ENCODE measurements at regions not wholly inside any gene's neighbourhood (a gene's known extent, or its start where the extent isn't known, plus 50 kb on each side); places are given as distances from the start of the nearest gene placed in this dataset.

DNA sequence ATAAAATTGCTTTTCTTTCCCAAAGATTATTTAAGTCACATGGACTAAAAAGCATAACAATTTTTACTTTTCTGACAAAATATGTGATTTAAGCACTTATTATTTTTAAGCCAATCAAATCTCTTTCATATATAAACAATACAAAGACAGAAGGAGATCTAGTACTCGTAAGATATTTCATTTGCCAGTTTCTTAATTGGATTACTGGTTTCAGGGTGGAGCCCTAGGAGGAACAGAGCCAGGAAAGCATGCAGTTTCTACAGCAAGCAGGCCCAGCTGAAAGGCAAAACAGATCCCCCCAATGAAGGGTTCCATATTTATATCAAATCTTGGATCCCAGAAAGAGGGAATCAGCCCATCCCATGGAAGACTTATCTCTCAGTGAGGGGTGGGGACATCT lies 177.0 kb downstream of the KIF18A start:
- CTCF ChIA-PET = no interaction called here
- POLR2A ChIA-PET = no interaction called here
- no TSS peak for BruUV-seq (replicated peaks)
- intact Hi-C loops (cut with micrococcal nuclease; ENCODE audit: unreplicated experiment) (no loop called here), in situ Hi-C loops (cut with HindIII; ENCODE audit: low pct_unique_long_range_greater_than_20kb, low sequenced_read_pairs) (no loop called here)
- H3K27ac ChIP-seq (ENCODE audit: low read length) = no peak overlapping the region
- no peaks in the 10 kb centered on the region for H3K27me3 ChIP-seq (ENCODE audit: control insufficient read depth, insufficient read depth, low read length)
- H3K4me1 ChIP-seq (ENCODE audit: control insufficient read depth, insufficient read depth, low read length) = peaks cover 4% of the 10 kb centered on the region; the same call in 1 of the 2 replicates
- DNase-seq (ENCODE audit: low read depth, low spot score) (no peak), ATAC-seq (no peak)
- TF ChIP-seq TCF7L2 (IDR thresholded peaks at IDR 0.05; ENCODE audit: low read depth, low read length) (no peak), SIN3A (IDR thresholded peaks at IDR 0.05; ENCODE audit: borderline replicate concordance, insufficient read depth, low read depth, low read length) (no peak), POLR2AphosphoS5 (IDR thresholded peaks at IDR 0.05; ENCODE audit: low read depth, low read length) (no peak)
- TF ChIP-seq, protein P1, sequence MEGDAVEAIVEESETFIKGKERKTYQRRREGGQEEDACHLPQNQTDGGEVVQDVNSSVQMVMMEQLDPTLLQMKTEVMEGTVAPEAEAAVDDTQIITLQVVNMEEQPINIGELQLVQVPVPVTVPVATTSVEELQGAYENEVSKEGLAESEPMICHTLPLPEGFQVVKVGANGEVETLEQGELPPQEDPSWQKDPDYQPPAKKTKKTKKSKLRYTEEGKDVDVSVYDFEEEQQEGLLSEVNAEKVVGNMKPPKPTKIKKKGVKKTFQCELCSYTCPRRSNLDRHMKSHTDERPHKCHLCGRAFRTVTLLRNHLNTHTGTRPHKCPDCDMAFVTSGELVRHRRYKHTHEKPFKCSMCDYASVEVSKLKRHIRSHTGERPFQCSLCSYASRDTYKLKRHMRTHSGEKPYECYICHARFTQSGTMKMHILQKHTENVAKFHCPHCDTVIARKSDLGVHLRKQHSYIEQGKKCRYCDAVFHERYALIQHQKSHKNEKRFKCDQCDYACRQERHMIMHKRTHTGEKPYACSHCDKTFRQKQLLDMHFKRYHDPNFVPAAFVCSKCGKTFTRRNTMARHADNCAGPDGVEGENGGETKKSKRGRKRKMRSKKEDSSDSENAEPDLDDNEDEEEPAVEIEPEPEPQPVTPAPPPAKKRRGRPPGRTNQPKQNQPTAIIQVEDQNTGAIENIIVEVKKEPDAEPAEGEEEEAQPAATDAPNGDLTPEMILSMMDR (IDR thresholded peaks at IDR 0.05) = no peak
- TF ChIP-seq, protein P2, sequence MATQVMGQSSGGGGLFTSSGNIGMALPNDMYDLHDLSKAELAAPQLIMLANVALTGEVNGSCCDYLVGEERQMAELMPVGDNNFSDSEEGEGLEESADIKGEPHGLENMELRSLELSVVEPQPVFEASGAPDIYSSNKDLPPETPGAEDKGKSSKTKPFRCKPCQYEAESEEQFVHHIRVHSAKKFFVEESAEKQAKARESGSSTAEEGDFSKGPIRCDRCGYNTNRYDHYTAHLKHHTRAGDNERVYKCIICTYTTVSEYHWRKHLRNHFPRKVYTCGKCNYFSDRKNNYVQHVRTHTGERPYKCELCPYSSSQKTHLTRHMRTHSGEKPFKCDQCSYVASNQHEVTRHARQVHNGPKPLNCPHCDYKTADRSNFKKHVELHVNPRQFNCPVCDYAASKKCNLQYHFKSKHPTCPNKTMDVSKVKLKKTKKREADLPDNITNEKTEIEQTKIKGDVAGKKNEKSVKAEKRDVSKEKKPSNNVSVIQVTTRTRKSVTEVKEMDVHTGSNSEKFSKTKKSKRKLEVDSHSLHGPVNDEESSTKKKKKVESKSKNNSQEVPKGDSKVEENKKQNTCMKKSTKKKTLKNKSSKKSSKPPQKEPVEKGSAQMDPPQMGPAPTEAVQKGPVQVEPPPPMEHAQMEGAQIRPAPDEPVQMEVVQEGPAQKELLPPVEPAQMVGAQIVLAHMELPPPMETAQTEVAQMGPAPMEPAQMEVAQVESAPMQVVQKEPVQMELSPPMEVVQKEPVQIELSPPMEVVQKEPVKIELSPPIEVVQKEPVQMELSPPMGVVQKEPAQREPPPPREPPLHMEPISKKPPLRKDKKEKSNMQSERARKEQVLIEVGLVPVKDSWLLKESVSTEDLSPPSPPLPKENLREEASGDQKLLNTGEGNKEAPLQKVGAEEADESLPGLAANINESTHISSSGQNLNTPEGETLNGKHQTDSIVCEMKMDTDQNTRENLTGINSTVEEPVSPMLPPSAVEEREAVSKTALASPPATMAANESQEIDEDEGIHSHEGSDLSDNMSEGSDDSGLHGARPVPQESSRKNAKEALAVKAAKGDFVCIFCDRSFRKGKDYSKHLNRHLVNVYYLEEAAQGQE (IDR thresholded peaks at IDR 0.05; ENCODE audit: insufficient read depth in 1 of 2, low read depth in 2 of 2, low read length in 1 of 2) = no peak
- no peaks in the 10 kb centered on the region for H3K36me3 ChIP-seq (ENCODE audit: control insufficient read depth, insufficient read depth, low read length)
- no peaks in the 10 kb centered on the region for H3K9me3 ChIP-seq (ENCODE audit: control insufficient read depth, insufficient read depth, low read depth, low read length)
- no peak overlapping the region for H3K4me3 ChIP-seq (ENCODE audit: low read depth in 2 of 2, low read length in 2 of 2)

DNA sequence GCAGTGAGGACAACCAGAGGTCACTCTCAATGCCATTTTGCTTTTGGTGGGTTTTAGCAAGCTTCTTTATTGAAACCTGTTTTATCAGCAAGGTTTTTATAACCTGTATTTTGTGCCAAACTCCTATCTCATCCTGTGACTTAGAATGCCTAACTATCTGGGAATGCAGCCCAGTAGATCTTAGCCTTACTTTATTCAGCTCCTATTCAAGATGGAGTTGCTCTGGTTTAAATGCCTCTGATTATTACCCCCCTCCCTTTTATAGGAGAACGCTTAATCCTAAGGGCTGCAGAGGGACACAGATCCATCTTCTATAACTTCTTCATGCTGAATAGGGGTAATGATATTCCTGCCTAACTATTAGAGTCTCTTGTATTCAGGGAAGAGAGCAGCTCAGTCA lies 179.1 kb downstream of the KIF18A start:
- no peak overlapping the region for H3K4me3 ChIP-seq (ENCODE audit: low read depth in 2 of 2, low read length in 2 of 2)
- ATAC-seq (no peak), DNase-seq (ENCODE audit: low read depth, low spot score) (no peak)
- in situ Hi-C loops (cut with HindIII; ENCODE audit: low pct_unique_long_range_greater_than_20kb, low sequenced_read_pairs) (no loop called here), intact Hi-C loops (cut with micrococcal nuclease; ENCODE audit: unreplicated experiment) (no loop called here)
- no TSS peak for BruUV-seq (replicated peaks)
- no peaks in the 10 kb centered on the region for H3K9me3 ChIP-seq (ENCODE audit: control insufficient read depth, insufficient read depth, low read depth, low read length)
- ChIA-PET POLR2A (no interaction called here), CTCF (no interaction called here)
- H3K36me3 ChIP-seq (ENCODE audit: control insufficient read depth, insufficient read depth, low read length) = no peaks in the 10 kb centered on the region
- H3K27ac ChIP-seq (ENCODE audit: low read length) = no peak overlapping the region
- TF ChIP-seq POLR2AphosphoS5 (IDR thresholded peaks at IDR 0.05; ENCODE audit: low read depth, low read length) = no peak
- no peaks in the 10 kb centered on the region for H3K27me3 ChIP-seq (ENCODE audit: control insufficient read depth, insufficient read depth, low read length)
- no peaks in the 10 kb centered on the region for H3K4me1 ChIP-seq (ENCODE audit: control insufficient read depth, insufficient read depth, low read length)

DNA sequence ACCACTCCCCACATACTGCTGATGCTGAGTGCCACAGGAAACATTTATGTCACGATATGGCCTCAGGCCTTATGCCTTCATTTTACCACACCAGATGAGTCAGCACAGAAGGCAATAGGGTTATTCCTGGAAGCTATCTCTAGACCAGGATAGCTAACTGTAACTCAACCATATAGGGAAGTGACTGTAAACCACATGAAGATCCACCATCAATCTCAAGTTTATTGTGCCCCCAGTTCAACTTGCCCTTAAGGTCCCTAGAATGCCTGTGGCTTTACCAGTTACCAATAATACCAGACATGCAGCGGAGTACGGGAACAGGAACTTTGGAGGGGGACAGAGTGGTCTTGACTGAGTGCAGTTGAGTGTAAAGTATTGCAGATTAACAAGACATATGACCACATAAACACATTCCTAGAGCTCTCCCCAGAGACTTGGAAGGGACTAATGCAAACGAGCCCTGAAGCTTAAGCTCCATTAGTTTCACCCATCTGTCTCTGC lies 180.9 kb downstream of the KIF18A start:
- intact Hi-C loops (cut with micrococcal nuclease; ENCODE audit: unreplicated experiment) (no loop called here), in situ Hi-C loops (cut with HindIII; ENCODE audit: low pct_unique_long_range_greater_than_20kb, low sequenced_read_pairs) (no loop called here)
- H3K4me3 ChIP-seq (ENCODE audit: low read depth in 2 of 2, low read length in 2 of 2) = no peak overlapping the region
- no peaks in the 10 kb centered on the region for H3K27me3 ChIP-seq (ENCODE audit: control insufficient read depth, insufficient read depth, low read length)
- H3K9me3 ChIP-seq (ENCODE audit: control insufficient read depth, insufficient read depth, low read depth, low read length) = no peaks in the 10 kb centered on the region; the same call in 1 of the 2 replicates
- BruUV-seq (replicated peaks) = no TSS peak
- ChIA-PET POLR2A (no interaction called here), CTCF (no interaction called here)
- DNase-seq (ENCODE audit: low read depth, low spot score) (no peak), ATAC-seq (no peak)
- H3K36me3 ChIP-seq (ENCODE audit: control insufficient read depth, insufficient read depth, low read length) = no peaks in the 10 kb centered on the region
- no peaks in the 10 kb centered on the region for H3K4me1 ChIP-seq (ENCODE audit: control insufficient read depth, insufficient read depth, low read length)
- no peak overlapping the region for H3K27ac ChIP-seq (ENCODE audit: low read length)
- no peak for TF ChIP-seq POLR2AphosphoS5 (IDR thresholded peaks at IDR 0.05; ENCODE audit: low read depth, low read length)
- TF ChIP-seq, protein P1 (IDR thresholded peaks at IDR 0.05) = no peak
- no peak for TF ChIP-seq TCF7L2 (IDR thresholded peaks at IDR 0.05; ENCODE audit: low read depth, low read length)
- no peak for TF ChIP-seq SIN3A (IDR thresholded peaks at IDR 0.05; ENCODE audit: borderline replicate concordance, insufficient read depth, low read depth, low read length)
- TF ChIP-seq, protein P2 (IDR thresholded peaks at IDR 0.05; ENCODE audit: insufficient read depth in 1 of 2, low read depth in 2 of 2, low read length in 1 of 2) = no peak
